GM10266 (cell line): ENCODE measurements at regions not wholly inside any gene's neighbourhood (a gene's known extent, or its start where the extent isn't known, plus 50 kb on each side); places are given as distances from the start of the nearest gene placed in this dataset.

ENCODE experiments used
- DNase-seq: peaks from one replicate; pipeline ENCODE4 v3.0.0; 2012; ENCODE audit errors: extremely low spot score
- CTCF ChIP-seq: IDR thresholded peaks from 2 replicates; pipeline ENCODE4 v1.5.1; 2012; ENCODE audit warnings: mild to moderate bottlenecking, low read depth; ENCODE audit not compliant: control insufficient read depth, insufficient read depth; ENCODE audit errors: missing control alignments

DNA sequence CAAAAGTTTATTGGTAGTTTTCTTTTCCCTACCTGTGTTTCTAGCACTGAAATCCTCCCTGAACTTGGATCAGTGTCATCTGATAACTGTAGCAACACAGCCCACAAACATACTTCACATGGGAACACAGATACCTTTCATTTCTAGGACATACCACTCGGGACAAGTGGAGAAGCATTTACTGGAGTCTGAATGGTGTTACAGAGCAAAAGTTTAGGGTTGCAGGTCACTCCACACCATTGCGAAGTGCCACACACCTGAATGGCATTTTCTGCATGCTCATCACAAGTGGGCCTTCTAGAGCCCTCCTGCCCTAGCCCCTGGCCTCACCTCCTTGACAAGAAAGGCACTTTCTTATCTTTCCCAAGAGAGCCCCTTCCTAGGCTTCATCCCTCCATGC is 184.8 kb upstream of the PKDCC start:
- no peak for TF ChIP-seq CTCF
- DNase-seq: no peak

- no peak for TF ChIP-seq CTCF
- no peak for DNase-seq
Observed at GRCh38 chr2:41865263-41865662, 182.6 kb upstream of the PKDCC start.

GRCh38 chr2:41867553-41867952 is 180.3 kb upstream of the PKDCC start:
- no peak for DNase-seq
- TF ChIP-seq CTCF: no peak

- TF ChIP-seq CTCF: peak; percentile 83
- peak; percentile 62 for DNase-seq
Observed at GRCh38 chr2:41869542-41870264, 178.1 kb upstream of the PKDCC start.

GRCh38 chr2:41870265-41870585 is 177.6 kb upstream of the PKDCC start:
- no peak for TF ChIP-seq CTCF
- no peak for DNase-seq

DNA sequence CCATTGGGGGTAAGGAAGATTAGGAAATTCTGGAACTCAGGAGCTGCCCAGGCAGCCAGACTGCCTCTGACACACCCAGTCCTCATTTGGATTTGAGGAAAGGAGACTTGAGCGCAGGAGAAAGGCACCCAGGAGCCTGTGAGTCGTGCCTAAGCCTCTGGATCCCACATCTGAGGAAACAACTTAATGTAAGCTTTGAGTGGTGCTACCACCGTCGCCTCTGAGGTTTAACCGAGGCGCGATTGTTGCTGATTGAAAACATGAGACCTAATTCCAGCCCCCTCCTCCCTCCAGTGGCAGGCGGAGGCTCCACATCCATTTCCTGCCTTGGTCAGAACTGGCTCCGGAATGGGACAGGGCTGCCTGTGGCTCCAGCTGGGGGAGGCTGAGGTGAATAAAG is 176.7 kb upstream of the PKDCC start:
- no peak for TF ChIP-seq CTCF
- DNase-seq: no peak

GRCh38 chr2:41872646-41873045 is 175.2 kb upstream of the PKDCC start:
- TF ChIP-seq CTCF: no peak

More at GRCh38 chr2:41872646-41873045, 175.2 kb upstream of the PKDCC start:
- no peak for DNase-seq
